ENCODE measurements at regions not wholly inside any gene's neighbourhood (a gene's known extent, or its start where the extent isn't known, plus 50 kb on each side); places are given as distances from the start of the nearest gene placed in this dataset.
A peak's percentile ranks its signal among the peaks of the same experiment; 100 is the strongest.

GRCh38 chr6:71476371-71476770 is 187.8 kb downstream of the OGFRL1 start:
- 56% methylated on average over 4 of the region's 4 CpGs for WGBS (ENCODE audit: insufficient coverage, low coverage, low lambda C conversion rate, missing lambda C conversion rate)
- DNase-seq (no peak), ATAC-seq (no peak)
- TF ChIP-seq CTCF (IDR thresholded peaks at IDR 0.05) = no peak
- no peak for TF ChIP-seq POLR2A (IDR thresholded peaks at IDR 0.05)
- Histone ChIP-seq H3K4me1 (no peaks in the 10 kb centered on the region), H3K9me3 (no peaks in the 10 kb centered on the region), H3K4me3 (no peak overlapping the region), H3K36me3 (no peaks in the 10 kb centered on the region), H3K27me3 (no peaks in the 10 kb centered on the region), H3K27ac (no peak overlapping the region)
- intact Hi-C loops (cut with DNase I) = no loop called here

GRCh38 chr6:71476872-71477271 is 188.3 kb downstream of the OGFRL1 start:
- no peaks in the 10 kb centered on the region for H3K4me1 ChIP-seq
- ATAC-seq = no peak
- no peak for TF ChIP-seq CTCF (IDR thresholded peaks at IDR 0.05)
- no peak for TF ChIP-seq POLR2A (IDR thresholded peaks at IDR 0.05)
- no peak overlapping the region for H3K27ac ChIP-seq
- no peak overlapping the region for H3K4me3 ChIP-seq
- no peaks in the 10 kb centered on the region for H3K9me3 ChIP-seq
- no peaks in the 10 kb centered on the region for H3K36me3 ChIP-seq
- intact Hi-C loops (cut with DNase I) = no loop called here
- H3K27me3 ChIP-seq = no peaks in the 10 kb centered on the region
- 38% methylated on average over 2 of the region's 2 CpGs for WGBS (ENCODE audit: insufficient coverage, low coverage, low lambda C conversion rate, missing lambda C conversion rate)
- DNase-seq = no peak

- H3K27me3 ChIP-seq = no peaks in the 10 kb centered on the region
- DNase-seq (no peak), ATAC-seq (peak; percentile 68 to 81 (median 72))
- H3K4me1 ChIP-seq = no peaks in the 10 kb centered on the region
- 20% methylated on average over 2 of the region's 2 CpGs for WGBS (ENCODE audit: insufficient coverage, low coverage, low lambda C conversion rate, missing lambda C conversion rate)
- TF ChIP-seq CTCF (IDR thresholded peaks at IDR 0.05) (no peak), POLR2A (IDR thresholded peaks at IDR 0.05) (no peak)
- no peaks in the 10 kb centered on the region for H3K36me3 ChIP-seq
- peak overlapping the region in 1 of 3 donors; percentile 11 for H3K27ac ChIP-seq
- intact Hi-C loops (cut with DNase I) = no loop called here
- H3K4me3 ChIP-seq = no peak overlapping the region
- H3K9me3 ChIP-seq = no peaks in the 10 kb centered on the region
These were observed 190.4 kb downstream of the OGFRL1 start for GRCh38 chr6:71478834-71479541.

- DNase-seq (no peak), ATAC-seq (no peak)
- H3K4me3 ChIP-seq = no peak overlapping the region
- no peaks in the 10 kb centered on the region for H3K36me3 ChIP-seq
- WGBS (ENCODE audit: insufficient coverage, low coverage, low lambda C conversion rate, missing lambda C conversion rate) = 44% methylated on average over 1 of the region's 1 CpG
- H3K9me3 ChIP-seq = no peaks in the 10 kb centered on the region
- H3K27me3 ChIP-seq = no peaks in the 10 kb centered on the region
- H3K27ac ChIP-seq = no peak overlapping the region
- H3K4me1 ChIP-seq = no peaks in the 10 kb centered on the region
- no peak for TF ChIP-seq POLR2A (IDR thresholded peaks at IDR 0.05)
- TF ChIP-seq CTCF (IDR thresholded peaks at IDR 0.05) = no peak
- intact Hi-C loops (cut with DNase I) = no loop called here
These were observed 192.0 kb downstream of the OGFRL1 start for GRCh38 chr6:71480577-71480976.
